Activated naive CD8-positive, alpha-beta T cell (primary cell): ENCODE measurements at regions not wholly inside any gene's neighbourhood (a gene's known extent, or its start where the extent isn't known, plus 50 kb on each side); places are given as distances from the start of the nearest gene placed in this dataset.

Source experiments
- H3K27ac Mint-ChIP-seq: one replicate; pipeline ENCODE4 v1.8.0; 2021; ENCODE audit warnings: mixed read lengths
- H3K27me3 Mint-ChIP-seq: one replicate; pipeline ENCODE4 v1.8.0; 2021; ENCODE audit warnings: mixed read lengths
- H3K36me3 Mint-ChIP-seq: one replicate; pipeline ENCODE4 v1.8.0; 2021; ENCODE audit warnings: mixed read lengths
- H3K4me1 Mint-ChIP-seq: one replicate; pipeline ENCODE4 v1.8.0; 2021; ENCODE audit warnings: low read depth, mixed read lengths
- H3K4me3 Mint-ChIP-seq: one replicate; pipeline ENCODE4 v1.8.0; 2021; ENCODE audit warnings: mild to moderate bottlenecking, mixed read lengths
- H3K9me3 Mint-ChIP-seq: one replicate; pipeline ENCODE4 v1.8.0; 2021; ENCODE audit warnings: low read depth, mixed read lengths

- Mint-ChIP-seq H3K36me3 (peaks cover 3% of the 10 kb centered on the region), H3K4me1 (peaks cover 26% of the 10 kb centered on the region), H3K27me3 (peaks cover 13% of the 10 kb centered on the region), H3K27ac (peak overlapping the region; percentile 16), H3K4me3 (no peak overlapping the region), H3K9me3 (no peaks in the 10 kb centered on the region)
Measured at GRCh38 chr9:104980039-104980654, 52.2 kb upstream of the ABCA1 start.

DNA sequence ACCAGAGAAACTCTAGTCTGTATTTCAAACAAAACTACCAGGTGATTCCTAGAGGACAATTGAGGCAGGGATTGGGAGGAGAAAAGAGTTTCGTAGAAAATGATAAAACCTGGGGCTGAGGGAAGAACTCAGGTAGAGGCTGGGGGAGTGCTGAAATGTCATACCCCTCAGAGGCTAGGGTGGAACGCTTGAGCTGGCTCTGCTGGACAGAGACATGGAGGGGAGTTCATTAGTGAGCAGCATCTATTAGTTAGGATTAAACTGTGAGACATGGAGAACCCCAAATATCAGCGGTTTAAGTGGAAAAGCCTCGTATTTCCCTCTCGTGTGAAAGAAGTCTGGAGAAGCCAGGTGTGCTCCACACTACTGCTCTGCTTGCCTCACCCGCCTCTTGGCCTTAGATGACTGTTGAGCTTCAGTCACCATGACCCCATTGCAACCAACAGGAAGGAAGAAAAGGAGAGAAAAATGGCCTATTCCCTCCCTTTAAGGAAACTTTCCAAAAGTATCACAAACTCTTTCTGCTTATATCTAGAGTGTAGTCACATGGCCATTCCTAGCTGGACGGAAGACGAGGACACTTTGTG lies 53.7 kb upstream of the ABCA1 start:
- Mint-ChIP-seq H3K4me3 (no peak overlapping the region), H3K27ac (no peak overlapping the region), H3K4me1 (peaks cover 31% of the 10 kb centered on the region), H3K27me3 (peaks cover 18% of the 10 kb centered on the region), H3K36me3 (peaks cover 3% of the 10 kb centered on the region), H3K9me3 (no peaks in the 10 kb centered on the region)

DNA sequence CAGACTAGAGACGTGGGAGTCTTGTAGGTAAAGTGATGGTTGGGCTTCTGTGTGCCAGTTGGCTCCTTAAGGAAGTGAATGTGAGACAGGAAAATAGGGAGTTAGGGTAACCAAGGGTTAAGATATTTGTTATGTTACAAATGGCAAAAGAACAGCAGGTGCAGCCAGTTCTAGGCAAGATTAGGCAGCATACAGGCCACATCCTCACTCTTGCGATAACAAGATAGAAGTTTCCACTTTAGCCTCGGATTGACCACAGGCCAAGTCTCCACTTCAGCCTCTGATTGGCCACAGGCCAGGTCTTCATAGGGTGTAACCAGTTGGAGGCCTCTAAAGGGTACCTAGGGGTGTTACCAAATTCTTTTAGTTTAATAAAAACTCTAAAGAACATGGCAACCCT lies 54.6 kb upstream of the ABCA1 start:
- no peak overlapping the region for H3K4me3 Mint-ChIP-seq
- H3K4me1 Mint-ChIP-seq: peaks cover 31% of the 10 kb centered on the region
- H3K27ac Mint-ChIP-seq: no peak overlapping the region
- H3K27me3 Mint-ChIP-seq: peaks cover 20% of the 10 kb centered on the region
- peaks cover 3% of the 10 kb centered on the region for H3K36me3 Mint-ChIP-seq
- no peaks in the 10 kb centered on the region for H3K9me3 Mint-ChIP-seq

DNA sequence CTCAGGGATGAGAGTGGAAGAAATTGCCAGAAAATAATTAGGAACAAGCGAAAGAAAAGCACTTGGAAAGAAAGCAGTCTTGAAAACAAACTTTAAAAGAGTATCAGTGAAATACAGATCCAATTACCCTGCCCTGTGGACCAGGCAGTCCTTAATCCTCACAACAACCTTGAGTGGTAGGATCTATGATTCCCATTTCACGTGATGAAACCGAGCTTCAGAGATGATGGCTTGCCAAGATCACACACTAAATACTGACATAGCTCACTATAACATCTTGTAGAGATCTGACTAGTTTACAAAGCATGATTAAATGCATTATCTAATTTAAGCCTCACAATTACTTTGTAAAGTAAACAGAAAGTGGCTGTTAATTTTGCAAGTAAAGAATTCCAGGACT lies 55.5 kb upstream of the ABCA1 start:
- Mint-ChIP-seq H3K27me3 (peaks cover 22% of the 10 kb centered on the region), H3K4me3 (no peak overlapping the region), H3K4me1 (peaks cover 32% of the 10 kb centered on the region), H3K36me3 (peaks cover 3% of the 10 kb centered on the region), H3K9me3 (no peaks in the 10 kb centered on the region), H3K27ac (no peak overlapping the region)

DNA sequence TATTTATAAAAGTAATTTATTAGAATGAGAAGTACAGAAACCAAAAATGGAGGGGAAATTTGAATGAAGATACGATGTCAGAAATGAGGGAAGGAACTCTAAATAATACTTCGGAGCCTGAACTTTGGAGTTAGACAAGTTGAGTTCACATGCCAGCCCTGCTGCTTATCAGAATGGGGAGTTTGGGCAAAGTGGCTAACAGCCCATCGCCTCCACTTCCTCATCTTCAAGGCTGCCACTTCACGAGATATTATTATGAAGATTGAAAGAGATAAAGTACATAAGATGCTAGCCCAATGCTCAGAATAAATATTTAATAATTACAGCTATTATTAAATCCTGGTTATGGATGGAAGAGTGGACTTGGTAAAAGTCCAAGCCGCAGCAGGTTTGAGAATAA lies 56.2 kb upstream of the ABCA1 start:
- no peak overlapping the region for H3K4me3 Mint-ChIP-seq
- H3K4me1 Mint-ChIP-seq: peaks cover 34% of the 10 kb centered on the region
- peaks cover 26% of the 10 kb centered on the region for H3K27me3 Mint-ChIP-seq
- H3K9me3 Mint-ChIP-seq: no peaks in the 10 kb centered on the region
- H3K27ac Mint-ChIP-seq: no peak overlapping the region
- peaks cover 3% of the 10 kb centered on the region for H3K36me3 Mint-ChIP-seq

DNA sequence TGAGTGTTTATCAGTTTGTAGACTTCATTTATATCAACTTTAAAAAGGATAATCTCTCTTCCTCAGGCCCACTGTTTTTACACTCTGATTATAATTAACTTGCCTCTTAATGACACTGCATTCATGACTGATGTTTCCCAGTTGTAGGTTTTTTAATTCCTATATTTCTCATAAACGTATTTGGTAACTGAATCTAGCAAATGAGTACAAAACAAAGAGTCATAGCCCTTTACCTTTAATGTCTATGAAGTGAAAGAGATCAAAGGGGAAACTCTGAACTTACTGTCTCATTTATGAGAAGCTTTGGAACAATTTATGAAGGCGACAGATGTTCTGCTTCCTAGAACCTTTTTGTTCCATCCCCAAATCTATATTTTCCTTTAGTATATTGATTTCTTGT lies 56.6 kb upstream of the ABCA1 start:
- H3K36me3 Mint-ChIP-seq: peaks cover 3% of the 10 kb centered on the region
- H3K27me3 Mint-ChIP-seq: peaks cover 27% of the 10 kb centered on the region
- H3K9me3 Mint-ChIP-seq: no peaks in the 10 kb centered on the region
- no peak overlapping the region for H3K4me3 Mint-ChIP-seq
- peak overlapping the region; percentile 58 for H3K27ac Mint-ChIP-seq
- H3K4me1 Mint-ChIP-seq: peaks cover 34% of the 10 kb centered on the region

DNA sequence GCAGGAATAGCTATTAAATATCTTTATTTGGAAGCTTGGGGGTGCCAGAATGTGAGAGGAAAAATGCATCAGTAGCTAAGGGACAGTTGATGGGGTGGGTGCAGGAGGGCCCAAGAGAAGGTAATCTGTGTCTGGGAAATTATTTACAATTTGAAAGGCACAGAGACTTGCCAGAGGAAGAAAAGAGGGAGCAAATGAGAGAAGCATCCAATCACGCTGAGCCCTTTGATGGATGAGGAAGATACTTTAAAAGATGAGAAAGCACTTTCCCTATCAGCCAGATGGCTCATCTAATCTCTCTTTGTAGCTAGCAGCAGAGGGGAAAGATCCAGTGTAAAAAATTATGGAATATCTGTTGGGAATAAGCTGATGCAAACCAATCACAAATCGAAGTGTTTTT lies 57.0 kb upstream of the ABCA1 start:
- H3K27me3 Mint-ChIP-seq: peaks cover 25% of the 10 kb centered on the region
- peaks cover 3% of the 10 kb centered on the region for H3K36me3 Mint-ChIP-seq
- peak overlapping the region; percentile 58 for H3K27ac Mint-ChIP-seq
- peaks cover 30% of the 10 kb centered on the region for H3K4me1 Mint-ChIP-seq
- no peak overlapping the region for H3K4me3 Mint-ChIP-seq
- H3K9me3 Mint-ChIP-seq: no peaks in the 10 kb centered on the region

- Mint-ChIP-seq H3K4me3 (no peak overlapping the region), H3K27me3 (peaks cover 24% of the 10 kb centered on the region), H3K27ac (no peak overlapping the region), H3K36me3 (peaks cover 3% of the 10 kb centered on the region), H3K4me1 (peaks cover 39% of the 10 kb centered on the region), H3K9me3 (no peaks in the 10 kb centered on the region)
Measured at GRCh38 chr9:104986096-104986495, 58.1 kb upstream of the ABCA1 start.

DNA sequence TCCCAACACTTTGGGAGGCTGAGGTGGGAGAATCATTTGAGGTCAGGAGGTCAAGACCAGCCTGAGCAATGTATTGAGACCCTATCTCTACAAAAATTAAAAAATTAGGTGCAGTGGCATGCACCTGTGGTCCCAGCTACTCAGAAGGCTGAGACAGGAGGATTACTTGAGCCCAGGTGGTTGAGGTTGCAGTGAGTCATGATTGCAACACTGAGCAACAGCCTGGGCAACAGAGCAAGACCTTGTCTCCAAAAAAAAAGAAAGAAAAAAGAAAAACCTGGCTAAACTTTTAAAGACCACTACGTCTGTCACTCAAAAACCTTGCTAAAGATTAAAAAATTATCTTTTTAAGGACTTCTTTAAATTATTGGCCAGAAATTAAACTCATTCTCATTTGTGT lies 59.8 kb upstream of the ABCA1 start:
- no peak overlapping the region for H3K27ac Mint-ChIP-seq
- H3K9me3 Mint-ChIP-seq: no peaks in the 10 kb centered on the region
- H3K4me3 Mint-ChIP-seq: no peak overlapping the region
- peaks cover 19% of the 10 kb centered on the region for H3K27me3 Mint-ChIP-seq
- no peaks in the 10 kb centered on the region for H3K36me3 Mint-ChIP-seq
- peaks cover 52% of the 10 kb centered on the region for H3K4me1 Mint-ChIP-seq

DNA sequence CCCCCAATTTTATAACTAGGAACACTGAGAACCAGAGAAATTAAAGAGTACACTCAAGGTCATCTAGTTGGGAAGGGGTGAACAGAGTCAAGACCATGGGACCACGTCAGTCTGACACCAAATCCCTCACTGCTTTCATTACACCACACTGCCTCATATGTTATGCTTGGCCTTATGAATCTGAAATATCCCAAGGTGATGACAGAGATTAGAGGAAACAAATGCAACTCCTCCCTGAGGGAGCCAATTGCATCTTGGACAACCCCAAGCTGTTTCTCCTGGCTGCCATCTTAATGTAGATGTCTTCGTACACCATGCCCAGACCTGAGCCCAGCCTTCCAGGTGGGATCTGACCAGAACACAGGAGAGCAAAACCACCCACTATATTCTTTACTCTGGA lies 60.6 kb upstream of the ABCA1 start:
- Mint-ChIP-seq H3K9me3 (no peaks in the 10 kb centered on the region), H3K27me3 (peaks cover 23% of the 10 kb centered on the region), H3K4me3 (no peak overlapping the region), H3K27ac (no peak overlapping the region), H3K4me1 (peaks cover 56% of the 10 kb centered on the region), H3K36me3 (no peaks in the 10 kb centered on the region)

DNA sequence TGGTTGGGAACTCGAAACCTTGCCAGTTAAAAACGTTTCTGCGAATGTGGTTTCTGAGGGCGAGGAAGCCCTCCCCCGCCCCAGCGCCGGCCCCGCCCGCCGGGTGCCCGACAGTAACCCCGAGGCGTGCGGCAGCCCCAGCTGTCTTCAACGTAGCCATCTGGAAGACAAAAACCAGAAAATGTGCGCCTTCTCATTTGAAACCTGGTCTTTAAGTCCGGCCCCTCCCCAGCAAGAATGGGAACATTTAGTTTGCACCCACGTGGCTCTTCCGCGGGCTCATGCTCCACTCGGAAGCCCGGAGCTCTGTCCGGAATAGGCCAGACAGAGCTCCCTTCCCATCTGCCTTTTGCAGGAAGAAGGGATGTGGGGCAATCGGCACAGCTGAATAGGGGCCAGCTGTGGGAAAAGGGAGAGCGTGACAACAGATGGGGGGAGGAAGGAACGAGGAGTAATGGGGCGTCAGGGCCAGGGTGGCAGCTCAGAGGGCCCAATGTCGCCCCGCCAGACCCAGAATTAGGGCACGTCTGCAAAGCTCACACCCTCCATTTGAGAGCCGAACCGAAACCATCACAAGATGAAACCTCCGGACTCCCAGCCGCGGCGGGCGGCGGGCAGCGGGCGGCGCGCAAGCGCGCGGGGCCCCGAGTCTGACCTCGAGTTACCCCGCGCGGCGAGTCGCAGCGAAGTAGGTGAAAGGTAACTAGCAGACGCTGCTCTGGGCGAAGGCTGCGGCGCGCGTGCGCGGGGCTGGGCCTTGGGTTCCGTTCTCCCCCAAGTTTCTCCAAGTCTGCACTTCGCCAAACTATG lies 63.4 kb upstream of the ABCA1 start:
- peak overlapping the region; percentile 80 for H3K27ac Mint-ChIP-seq
- peaks cover 40% of the 10 kb centered on the region for H3K4me1 Mint-ChIP-seq
- no peaks in the 10 kb centered on the region for H3K9me3 Mint-ChIP-seq
- peak overlapping the region; percentile 83 for H3K4me3 Mint-ChIP-seq
- no peaks in the 10 kb centered on the region for H3K36me3 Mint-ChIP-seq
- H3K27me3 Mint-ChIP-seq: peaks cover 14% of the 10 kb centered on the region

GRCh38 chr9:104992659-104993058 lies 64.7 kb upstream of the ABCA1 start:
- peak overlapping the region; percentile 74 for H3K4me3 Mint-ChIP-seq
- no peaks in the 10 kb centered on the region for H3K36me3 Mint-ChIP-seq
- H3K27ac Mint-ChIP-seq: no peak overlapping the region
- no peaks in the 10 kb centered on the region for H3K9me3 Mint-ChIP-seq
- H3K4me1 Mint-ChIP-seq: peaks cover 40% of the 10 kb centered on the region
- H3K27me3 Mint-ChIP-seq: peaks cover 12% of the 10 kb centered on the region

GRCh38 chr9:104993291-104993963 lies 65.5 kb upstream of the ABCA1 start:
- peaks cover 40% of the 10 kb centered on the region for H3K4me1 Mint-ChIP-seq
- H3K4me3 Mint-ChIP-seq: peak overlapping the region; percentile 33
- peaks cover 10% of the 10 kb centered on the region for H3K27me3 Mint-ChIP-seq
- no peaks in the 10 kb centered on the region for H3K36me3 Mint-ChIP-seq
- H3K9me3 Mint-ChIP-seq: no peaks in the 10 kb centered on the region
- H3K27ac Mint-ChIP-seq: no peak overlapping the region

GRCh38 chr9:104997536-104997935 lies 69.6 kb upstream of the ABCA1 start:
- Mint-ChIP-seq H3K9me3 (no peaks in the 10 kb centered on the region), H3K27ac (no peak overlapping the region), H3K4me3 (no peak overlapping the region), H3K36me3 (no peaks in the 10 kb centered on the region), H3K4me1 (peaks cover 16% of the 10 kb centered on the region), H3K27me3 (peaks cover 5% of the 10 kb centered on the region)

GRCh38 chr9:104999136-104999535 lies 71.2 kb upstream of the ABCA1 start:
- H3K27ac Mint-ChIP-seq: no peak overlapping the region

More at GRCh38 chr9:104999136-104999535, 71.2 kb upstream of the ABCA1 start:
- H3K9me3 Mint-ChIP-seq: no peaks in the 10 kb centered on the region
- H3K4me1 Mint-ChIP-seq: peaks cover under 1% of the 10 kb centered on the region
- no peak overlapping the region for H3K4me3 Mint-ChIP-seq
- no peaks in the 10 kb centered on the region for H3K27me3 Mint-ChIP-seq
- H3K36me3 Mint-ChIP-seq: no peaks in the 10 kb centered on the region
